Upper lobe of left lung (tissue), 6 donors: ENCODE measurements at regions not wholly inside any gene's neighbourhood (a gene's known extent, or its start where the extent isn't known, plus 50 kb on each side); places are given as distances from the start of the nearest gene placed in this dataset.

ENCODE experiments used
- ATAC-seq, 2 donors: fragments of 200-7000 bp; cut with Tn5 transposase; one replicate each; pipeline ENCODE4 v1.9.1; 2022; ENCODE audit warnings: mild to moderate bottlenecking in 2 of 2, moderate library complexity in 2 of 2; ENCODE audit not compliant: low FRiP score in 2 of 2
- DNase-seq, 2 donors: peaks; one replicate each; pipeline ENCODE4 v3.0.0-alpha.2; 2019 to 2020
- H3K27ac ChIP-seq, 4 donors: fragments of 200-600 bp; sonication (generic); one replicate each; pipeline ENCODE4 v1.5.1; 2016 to 2019
- H3K27me3 ChIP-seq, 4 donors: fragments of 200-600 bp; sonication (generic); one replicate each; pipeline ENCODE4 v1.5.1; 2017 to 2019
- H3K36me3 ChIP-seq, 4 donors: fragments of 200-600 bp; sonication (generic); one replicate each; pipeline ENCODE4 v1.5.1; 2016 to 2019
- H3K4me1 ChIP-seq, 4 donors: fragments of 200-600 bp; sonication (generic); one replicate each; pipeline ENCODE4 v1.5.1; 2018 to 2019
- H3K4me3 ChIP-seq, 4 donors: fragments of 200-600 bp; sonication (generic); one replicate each; pipeline ENCODE4 v1.5.1; 2017 to 2019; ENCODE audit warnings: mild to moderate bottlenecking in 2 of 4, moderate library complexity in 1 of 4
- H3K9me3 ChIP-seq, 4 donors: fragments of 200-600 bp; sonication (generic); one replicate each; pipeline ENCODE4 v1.5.1; 2018 to 2019
- CTCF ChIP-seq, 6 experiments: fragments of 450-650 bp in 4 of 6; fragments of 200-600 bp in 2 of 6; sonication (generic) in 2 of 6; IDR thresholded peaks; one replicate each; pipeline ENCODE4 v1.5.1; 2016 to 2019; ENCODE audit warnings: antibody characterized with exemption in 6 of 6
- EP300 ChIP-seq, 4 donors: sonication (generic); formaldehyde crosslinking; IDR thresholded peaks; one replicate each; pipeline ENCODE4 v1.5.1; 2017; ENCODE audit warnings: antibody characterized with exemption in 4 of 4, control low read depth in 2 of 4
- POLR2A ChIP-seq, 4 donors: fragments of 450-650 bp; IDR thresholded peaks; one replicate each; pipeline ENCODE4 v1.5.1; 2016 to 2017; ENCODE audit warnings: antibody characterized with exemption in 4 of 4, mild to moderate bottlenecking in 2 of 4
- POLR2AphosphoS5 ChIP-seq, 2 donors: sonication (generic); formaldehyde crosslinking; IDR thresholded peaks; one replicate each; pipeline ENCODE4 v1.5.1; 2017; ENCODE audit warnings: antibody characterized with exemption in 2 of 2
- WGBS, 2 donors: methylation state at CpG; one replicate each; pipeline ENCODE4 v1.1.5; 2017 to 2018; 5-methylcytosine and 5-hydroxymethylcytosine counted together
- donor health status: DM: no; HTN: no; CAD: no; lungs with moderate emphysema.
- donor health status: DM: no; HTN: yes; CAD: no; lungs with severe emphysema.

- Histone ChIP-seq H3K36me3 (no peaks in the 10 kb centered on the region), H3K4me3 (no peak overlapping the region), H3K4me1 (peaks cover 0 to 5% (median 2%) of the 10 kb centered on the region in 4 donors), H3K27me3 (no peaks in the 10 kb centered on the region), H3K9me3 (no peaks in the 10 kb centered on the region), H3K27ac (no peak overlapping the region)
- TF ChIP-seq POLR2A (IDR thresholded peaks at IDR 0.05) (no peak), POLR2AphosphoS5 (IDR thresholded peaks at IDR 0.05) (no peak), EP300 (IDR thresholded peaks at IDR 0.05) (no peak), CTCF (IDR thresholded peaks at IDR 0.05) (no peak)
- ATAC-seq (no peak), DNase-seq (no peak)
- WGBS, 2 donors = 81 to 86% methylated on average over 4 of the region's 4 CpGs
These were observed 122.0 kb upstream of the HES1 start for GRCh38 chr3:194013928-194014327.

GRCh38 chr3:194014756-194015155 is 121.2 kb upstream of the HES1 start:
- DNase-seq = no peak
- WGBS, 2 donors = 87 to 89% methylated on average over 4 of the region's 4 CpGs
- no peak for TF ChIP-seq CTCF (IDR thresholded peaks at IDR 0.05)
- no peak for TF ChIP-seq POLR2AphosphoS5 (IDR thresholded peaks at IDR 0.05)
- TF ChIP-seq POLR2A (IDR thresholded peaks at IDR 0.05) = no peak
- TF ChIP-seq EP300 (IDR thresholded peaks at IDR 0.05) = no peak

GRCh38 chr3:194019398-194020165 is 116.4 kb upstream of the HES1 start:
- Histone ChIP-seq H3K36me3 (no peaks in the 10 kb centered on the region), H3K27me3 (no peaks in the 10 kb centered on the region), H3K27ac (no peak overlapping the region), H3K4me3 (no peak overlapping the region), H3K4me1 (no peaks in the 10 kb centered on the region), H3K9me3 (no peaks in the 10 kb centered on the region)
- DNase-seq (no peak), ATAC-seq (no peak)
- WGBS, 2 donors = 91% methylated on average over 10 of the region's 10 CpGs
- TF ChIP-seq POLR2AphosphoS5 (IDR thresholded peaks at IDR 0.05) (no peak), POLR2A (IDR thresholded peaks at IDR 0.05) (no peak), CTCF (IDR thresholded peaks at IDR 0.05) (no peak), EP300 (IDR thresholded peaks at IDR 0.05) (no peak)

More at GRCh38 chr3:194014756-194015155, 121.2 kb upstream of the HES1 start:
- Histone ChIP-seq H3K36me3 (no peaks in the 10 kb centered on the region), H3K4me1 (peaks cover 0 to 3% (median 2%) of the 10 kb centered on the region in 4 donors), H3K27ac (no peak overlapping the region), H3K4me3 (no peak overlapping the region), H3K9me3 (no peaks in the 10 kb centered on the region), H3K27me3 (no peaks in the 10 kb centered on the region)
- ATAC-seq = no peak

GRCh38 chr3:194022052-194022451 is 113.9 kb upstream of the HES1 start:
- no peak for ATAC-seq
- Histone ChIP-seq H3K27ac (no peak overlapping the region), H3K27me3 (no peaks in the 10 kb centered on the region), H3K9me3 (no peaks in the 10 kb centered on the region), H3K36me3 (no peaks in the 10 kb centered on the region), H3K4me3 (no peak overlapping the region), H3K4me1 (no peaks in the 10 kb centered on the region)
- DNase-seq = no peak
- WGBS, 2 donors = 88 to 92% methylated on average over 2 of the region's 2 CpGs
- TF ChIP-seq POLR2AphosphoS5 (IDR thresholded peaks at IDR 0.05) (no peak), POLR2A (IDR thresholded peaks at IDR 0.05) (no peak), CTCF (IDR thresholded peaks at IDR 0.05) (no peak), EP300 (IDR thresholded peaks at IDR 0.05) (no peak)

- ATAC-seq (no peak), DNase-seq (no peak)
- no peaks in the 10 kb centered on the region for H3K4me1 ChIP-seq
- no peak overlapping the region for H3K4me3 ChIP-seq
- 82 to 96% methylated on average over 5 of the region's 5 CpGs for WGBS, 2 donors
- no peak overlapping the region for H3K27ac ChIP-seq
- TF ChIP-seq POLR2A (IDR thresholded peaks at IDR 0.05) = no peak
- TF ChIP-seq EP300 (IDR thresholded peaks at IDR 0.05) = no peak
- TF ChIP-seq CTCF (IDR thresholded peaks at IDR 0.05) = no peak
- no peak for TF ChIP-seq POLR2AphosphoS5 (IDR thresholded peaks at IDR 0.05)
- no peaks in the 10 kb centered on the region for H3K9me3 ChIP-seq
- H3K36me3 ChIP-seq = no peaks in the 10 kb centered on the region
- no peaks in the 10 kb centered on the region for H3K27me3 ChIP-seq
These were observed 113.1 kb upstream of the HES1 start for GRCh38 chr3:194022816-194023215.
